ENCODE measurements at regions not wholly inside any gene's neighbourhood (a gene's known extent, or its start where the extent isn't known, plus 50 kb on each side); places are given as distances from the start of the nearest gene placed in this dataset.
"Not testable (repeated sequence)": the region's sequence is repeated elsewhere in the genome, so short reads cannot be mapped to it uniquely, and the experiment has no call there.

- ATAC-seq (ENCODE audit: insufficient number of reproducible peaks, low FRiP score, low read depth); H3K4me3 ChIP-seq; H3K27ac ChIP-seq; DNase-seq (ENCODE audit: low spot score); H3K36me3 ChIP-seq; H3K27me3 ChIP-seq (replicated peaks; ENCODE audit: insufficient read depth); H3K9me3 ChIP-seq: not testable (repeated sequence)
- peaks cover 0 to 13% of the 10 kb centered on the region in 2 donors for H3K4me1 ChIP-seq (ENCODE audit: control insufficient read depth in 1 of 2, low read depth in 2 of 2)
These were observed 51.3 kb upstream of the RIOK2 start for GRCh38 chr5:97234380-97234779.

DNA sequence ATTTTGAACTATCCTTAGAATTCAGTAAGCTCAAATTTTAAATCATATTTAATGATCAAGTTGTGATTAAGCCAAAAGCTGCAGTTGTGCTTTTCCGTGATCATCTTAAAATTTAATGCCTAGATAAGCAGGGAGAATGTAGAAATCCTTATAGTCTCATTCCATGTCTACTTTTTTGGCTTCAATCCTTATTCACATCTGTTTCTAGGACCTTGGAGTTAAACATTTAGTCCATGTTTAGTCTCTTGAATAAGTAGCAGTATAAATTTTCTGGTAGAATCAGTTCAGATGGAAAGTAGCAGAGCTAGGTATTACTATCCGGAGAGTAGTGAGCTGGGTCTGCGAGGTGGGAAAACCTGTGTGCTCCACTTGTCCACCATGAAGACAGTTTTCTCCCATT lies 59.3 kb upstream of the RIOK2 start:
- DNase-seq (ENCODE audit: low spot score), result no peak
- H3K27ac ChIP-seq, result no peak overlapping the region
- no peaks in the 10 kb centered on the region for H3K36me3 ChIP-seq
- H3K4me3 ChIP-seq, result no peak overlapping the region
- H3K4me1 ChIP-seq (ENCODE audit: control insufficient read depth in 1 of 2, low read depth in 2 of 2), result no peaks in the 10 kb centered on the region
- no peaks in the 10 kb centered on the region for H3K27me3 ChIP-seq (replicated peaks; ENCODE audit: insufficient read depth)
- TF ChIP-seq, protein P1, sequence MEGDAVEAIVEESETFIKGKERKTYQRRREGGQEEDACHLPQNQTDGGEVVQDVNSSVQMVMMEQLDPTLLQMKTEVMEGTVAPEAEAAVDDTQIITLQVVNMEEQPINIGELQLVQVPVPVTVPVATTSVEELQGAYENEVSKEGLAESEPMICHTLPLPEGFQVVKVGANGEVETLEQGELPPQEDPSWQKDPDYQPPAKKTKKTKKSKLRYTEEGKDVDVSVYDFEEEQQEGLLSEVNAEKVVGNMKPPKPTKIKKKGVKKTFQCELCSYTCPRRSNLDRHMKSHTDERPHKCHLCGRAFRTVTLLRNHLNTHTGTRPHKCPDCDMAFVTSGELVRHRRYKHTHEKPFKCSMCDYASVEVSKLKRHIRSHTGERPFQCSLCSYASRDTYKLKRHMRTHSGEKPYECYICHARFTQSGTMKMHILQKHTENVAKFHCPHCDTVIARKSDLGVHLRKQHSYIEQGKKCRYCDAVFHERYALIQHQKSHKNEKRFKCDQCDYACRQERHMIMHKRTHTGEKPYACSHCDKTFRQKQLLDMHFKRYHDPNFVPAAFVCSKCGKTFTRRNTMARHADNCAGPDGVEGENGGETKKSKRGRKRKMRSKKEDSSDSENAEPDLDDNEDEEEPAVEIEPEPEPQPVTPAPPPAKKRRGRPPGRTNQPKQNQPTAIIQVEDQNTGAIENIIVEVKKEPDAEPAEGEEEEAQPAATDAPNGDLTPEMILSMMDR (IDR thresholded peaks at IDR 0.05), result no peak
- no peaks in the 10 kb centered on the region for H3K9me3 ChIP-seq
- ATAC-seq (ENCODE audit: insufficient number of reproducible peaks, low FRiP score, low read depth), result no peak

GRCh38 chr5:97243353-97243752 lies 60.3 kb upstream of the RIOK2 start:
- ATAC-seq (ENCODE audit: insufficient number of reproducible peaks, low FRiP score, low read depth) (no peak), DNase-seq (ENCODE audit: low spot score) (no peak)
- Histone ChIP-seq H3K36me3 (no peaks in the 10 kb centered on the region), H3K4me3 (no peak overlapping the region), H3K9me3 (no peaks in the 10 kb centered on the region), H3K27ac (no peak overlapping the region), H3K27me3 (replicated peaks; ENCODE audit: insufficient read depth) (no peaks in the 10 kb centered on the region), H3K4me1 (ENCODE audit: control insufficient read depth in 1 of 2, low read depth in 2 of 2) (no peaks in the 10 kb centered on the region)
- TF ChIP-seq, protein P1 (IDR thresholded peaks at IDR 0.05), result no peak

- DNase-seq (ENCODE audit: low spot score) (no peak), ATAC-seq (ENCODE audit: insufficient number of reproducible peaks, low FRiP score, low read depth) (no peak)
- H3K27ac ChIP-seq, result no peak overlapping the region
- no peaks in the 10 kb centered on the region for H3K9me3 ChIP-seq
- no peak overlapping the region for H3K4me3 ChIP-seq
- H3K36me3 ChIP-seq, result no peaks in the 10 kb centered on the region
- H3K27me3 ChIP-seq (replicated peaks; ENCODE audit: insufficient read depth), result no peaks in the 10 kb centered on the region
- H3K4me1 ChIP-seq (ENCODE audit: control insufficient read depth in 1 of 2, low read depth in 2 of 2), result no peaks in the 10 kb centered on the region
- TF ChIP-seq, protein P1 (IDR thresholded peaks at IDR 0.05), result no peak
These were observed 62.3 kb upstream of the RIOK2 start for GRCh38 chr5:97245386-97245785.

GRCh38 chr5:97250113-97250512 lies 67.1 kb upstream of the RIOK2 start:
- DNase-seq (ENCODE audit: low spot score) (no peak), ATAC-seq (ENCODE audit: insufficient number of reproducible peaks, low FRiP score, low read depth) (no peak)
- no peak overlapping the region for H3K4me3 ChIP-seq
- no peaks in the 10 kb centered on the region for H3K9me3 ChIP-seq
- TF ChIP-seq, protein P1 (IDR thresholded peaks at IDR 0.05), result no peak
- H3K36me3 ChIP-seq, result no peaks in the 10 kb centered on the region
- H3K27me3 ChIP-seq (replicated peaks; ENCODE audit: insufficient read depth), result no peaks in the 10 kb centered on the region
- no peak overlapping the region for H3K27ac ChIP-seq
- H3K4me1 ChIP-seq (ENCODE audit: control insufficient read depth in 1 of 2, low read depth in 2 of 2), result no peaks in the 10 kb centered on the region

- no peak for DNase-seq (ENCODE audit: low spot score)
These were observed 83.0 kb upstream of the RIOK2 start for GRCh38 chr5:97266076-97266475.

More at GRCh38 chr5:97266076-97266475, 83.0 kb upstream of the RIOK2 start:
- no peaks in the 10 kb centered on the region for H3K36me3 ChIP-seq
- no peak overlapping the region for H3K4me3 ChIP-seq
- TF ChIP-seq, protein P1 (IDR thresholded peaks at IDR 0.05), result no peak
- no peaks in the 10 kb centered on the region for H3K9me3 ChIP-seq
- no peak overlapping the region for H3K27ac ChIP-seq
- no peaks in the 10 kb centered on the region for H3K27me3 ChIP-seq (replicated peaks; ENCODE audit: insufficient read depth)
- H3K4me1 ChIP-seq (ENCODE audit: control insufficient read depth in 1 of 2, low read depth in 2 of 2), result peaks cover 0 to 4% of the 10 kb centered on the region in 2 donors
- ATAC-seq (ENCODE audit: insufficient number of reproducible peaks, low FRiP score, low read depth), result no peak

Measured in thoracic aorta (tissue), 2 donors.